ENCODE measurements at regions not wholly inside any gene's neighbourhood (a gene's known extent, or its start where the extent isn't known, plus 50 kb on each side); places are given as distances from the start of the nearest gene placed in this dataset.

GRCh38 chr11:70727899-70728620 is 329.7 kb downstream of the CTTN start:
- POLR2A ChIA-PET = no interaction called here
- CTCF ChIA-PET = no interaction called here
- H3K36me3 Mint-ChIP-seq (ENCODE audit: low read depth) = no peaks in the 10 kb centered on the region
- ATAC-seq (no peak), DNase-seq (no peak)
- no peaks in the 10 kb centered on the region for H3K9me3 Mint-ChIP-seq (ENCODE audit: low read depth)
- intact Hi-C loops (cut with DNase I, micrococcal nuclease) = no loop called here
- no peak overlapping the region for H3K27ac Mint-ChIP-seq
- no peaks in the 10 kb centered on the region for H3K4me1 Mint-ChIP-seq
- H3K27me3 Mint-ChIP-seq = no peaks in the 10 kb centered on the region
- H3K4me3 Mint-ChIP-seq = no peak overlapping the region

GRCh38 chr11:70729949-70730348 is 331.6 kb downstream of the CTTN start:
- no peak for ATAC-seq
- CTCF ChIA-PET = no interaction called here
- POLR2A ChIA-PET = no interaction called here

DNA sequence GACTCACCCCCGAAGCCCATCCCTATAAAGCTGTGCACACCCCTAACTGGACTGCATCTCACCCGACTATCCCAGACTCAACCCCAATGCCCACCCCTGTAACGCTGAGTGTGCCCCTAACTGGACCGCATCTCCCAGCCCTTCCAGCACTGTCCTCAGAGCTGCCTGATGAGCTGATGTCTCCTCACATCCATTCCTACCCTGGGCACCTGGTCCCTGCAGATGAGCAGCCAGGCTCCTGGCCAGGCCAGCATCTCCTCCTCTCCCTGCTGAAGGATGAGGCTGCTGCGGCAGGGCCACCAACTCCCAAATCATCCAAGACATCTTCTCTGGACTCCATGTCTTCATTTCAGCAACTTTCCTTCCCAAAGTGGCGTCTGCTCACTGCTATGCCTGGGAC is 332.1 kb downstream of the CTTN start:
- Mint-ChIP-seq H3K4me3 (no peak overlapping the region), H3K36me3 (ENCODE audit: low read depth) (no peaks in the 10 kb centered on the region), H3K27ac (no peak overlapping the region), H3K4me1 (no peaks in the 10 kb centered on the region), H3K27me3 (no peaks in the 10 kb centered on the region), H3K9me3 (ENCODE audit: low read depth) (no peaks in the 10 kb centered on the region)
- DNase-seq (no peak), ATAC-seq (no peak)
- CTCF ChIA-PET = no interaction called here
- intact Hi-C loops (cut with DNase I, micrococcal nuclease) = no loop called here
- POLR2A ChIA-PET = no interaction called here

More at GRCh38 chr11:70729949-70730348, 331.6 kb downstream of the CTTN start:
- intact Hi-C loops (cut with DNase I, micrococcal nuclease) = no loop called here
- Mint-ChIP-seq H3K9me3 (ENCODE audit: low read depth) (no peaks in the 10 kb centered on the region), H3K4me1 (no peaks in the 10 kb centered on the region), H3K27ac (no peak overlapping the region), H3K27me3 (no peaks in the 10 kb centered on the region), H3K4me3 (no peak overlapping the region), H3K36me3 (ENCODE audit: low read depth) (no peaks in the 10 kb centered on the region)
- no peak for DNase-seq

DNA sequence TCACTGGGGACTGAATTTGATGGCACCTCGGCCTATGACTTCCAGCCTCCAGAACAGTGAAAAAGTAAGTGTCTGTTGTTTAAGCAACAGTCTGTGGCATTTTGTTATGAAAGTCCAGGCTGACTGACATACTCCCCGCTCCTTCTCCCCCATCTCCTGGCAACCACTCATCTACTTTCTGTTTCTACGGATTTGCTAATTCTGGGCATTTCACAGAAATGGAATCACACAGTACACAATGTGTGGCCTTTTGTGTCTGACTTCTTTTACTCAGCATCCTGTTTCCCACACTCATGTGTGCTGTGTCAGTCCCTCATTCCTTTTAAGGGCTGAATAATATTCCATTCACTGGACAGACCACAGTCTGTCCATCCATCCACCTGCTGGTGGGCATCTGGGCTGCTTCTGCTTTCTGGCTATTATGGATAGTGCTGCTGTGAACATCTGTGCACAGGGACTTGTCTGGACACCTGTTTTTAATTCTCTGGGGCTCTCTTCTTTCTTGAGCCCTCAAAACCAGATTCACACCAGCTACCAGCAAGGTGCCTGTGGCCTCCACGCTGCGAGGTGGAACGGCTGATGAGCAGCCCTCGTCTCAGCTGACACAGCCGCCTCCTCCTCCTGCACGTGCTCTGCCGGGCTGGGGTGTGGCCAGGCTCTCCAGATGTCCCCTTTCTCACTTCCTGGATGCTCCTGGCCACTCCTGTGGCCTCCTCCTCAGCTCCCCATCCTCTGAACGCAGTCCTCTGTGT is 333.1 kb downstream of the CTTN start:
- H3K27me3 Mint-ChIP-seq = no peaks in the 10 kb centered on the region
- no peak overlapping the region for H3K27ac Mint-ChIP-seq
- no peak for DNase-seq
- no peak overlapping the region for H3K4me3 Mint-ChIP-seq
- intact Hi-C loops (cut with DNase I, micrococcal nuclease) = no loop called here
- no peaks in the 10 kb centered on the region for H3K4me1 Mint-ChIP-seq
- POLR2A ChIA-PET = no interaction called here
- no peaks in the 10 kb centered on the region for H3K36me3 Mint-ChIP-seq (ENCODE audit: low read depth)
- ATAC-seq = no peak
- CTCF ChIA-PET = no interaction called here
- no peaks in the 10 kb centered on the region for H3K9me3 Mint-ChIP-seq (ENCODE audit: low read depth)

GRCh38 chr11:70732023-70732880 is 333.9 kb downstream of the CTTN start:
- ATAC-seq (no peak), DNase-seq (no peak)
- no peaks in the 10 kb centered on the region for H3K27me3 Mint-ChIP-seq
- ChIA-PET CTCF (no interaction called here), POLR2A (no interaction called here)
- no peaks in the 10 kb centered on the region for H3K9me3 Mint-ChIP-seq (ENCODE audit: low read depth)
- H3K4me1 Mint-ChIP-seq = no peaks in the 10 kb centered on the region
- no peak overlapping the region for H3K27ac Mint-ChIP-seq
- H3K36me3 Mint-ChIP-seq (ENCODE audit: low read depth) = no peaks in the 10 kb centered on the region
- no peak overlapping the region for H3K4me3 Mint-ChIP-seq
- intact Hi-C loops (cut with DNase I, micrococcal nuclease) = no loop called here

- no peaks in the 10 kb centered on the region for H3K36me3 Mint-ChIP-seq (ENCODE audit: low read depth)
- ATAC-seq (no peak), DNase-seq (no peak)
- no peak overlapping the region for H3K27ac Mint-ChIP-seq
- intact Hi-C loops (cut with DNase I, micrococcal nuclease) = no loop called here
- no peaks in the 10 kb centered on the region for H3K4me1 Mint-ChIP-seq
- no peaks in the 10 kb centered on the region for H3K27me3 Mint-ChIP-seq
- POLR2A ChIA-PET = no interaction called here
- H3K4me3 Mint-ChIP-seq = no peak overlapping the region
- no peaks in the 10 kb centered on the region for H3K9me3 Mint-ChIP-seq (ENCODE audit: low read depth)
- CTCF ChIA-PET = no interaction called here
These were observed 334.5 kb downstream of the CTTN start for GRCh38 chr11:70732881-70733196.

GRCh38 chr11:70733327-70734325 is 335.3 kb downstream of the CTTN start:
- intact Hi-C loops (cut with DNase I, micrococcal nuclease) = no loop called here
- Mint-ChIP-seq H3K27ac (no peak overlapping the region), H3K36me3 (ENCODE audit: low read depth) (no peaks in the 10 kb centered on the region), H3K4me3 (no peak overlapping the region), H3K9me3 (ENCODE audit: low read depth) (no peaks in the 10 kb centered on the region), H3K27me3 (no peaks in the 10 kb centered on the region), H3K4me1 (no peaks in the 10 kb centered on the region)
- ChIA-PET CTCF (no interaction called here), POLR2A (no interaction called here)
- no peak for DNase-seq
- ATAC-seq = no peak

DNA sequence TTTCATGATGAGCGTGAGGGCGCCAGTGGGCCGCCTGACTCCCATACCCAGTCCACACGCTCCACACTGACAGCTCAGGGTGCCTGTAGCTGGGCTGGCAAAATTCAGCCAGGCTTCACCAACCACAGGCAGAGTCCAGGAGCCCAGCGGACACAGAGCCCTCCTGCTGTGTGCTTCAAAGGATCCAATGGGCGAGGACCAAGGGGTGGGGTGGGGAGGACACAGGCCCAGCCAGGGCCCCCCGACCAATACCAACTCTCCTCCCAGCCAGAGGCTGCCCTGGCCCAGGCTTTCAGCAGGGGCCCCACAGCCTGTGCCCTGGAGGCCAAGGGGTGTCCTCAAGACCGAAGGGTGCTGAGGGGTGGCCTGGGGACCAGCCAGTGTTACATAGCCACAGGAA is 336.1 kb downstream of the CTTN start:
- H3K4me1 Mint-ChIP-seq = no peaks in the 10 kb centered on the region
- H3K27me3 Mint-ChIP-seq = no peaks in the 10 kb centered on the region
- no peak for DNase-seq
- ChIA-PET POLR2A (no interaction called here), CTCF (no interaction called here)
- no peak for ATAC-seq
- no peak overlapping the region for H3K27ac Mint-ChIP-seq
- no peaks in the 10 kb centered on the region for H3K9me3 Mint-ChIP-seq (ENCODE audit: low read depth)
- no peaks in the 10 kb centered on the region for H3K36me3 Mint-ChIP-seq (ENCODE audit: low read depth)
- H3K4me3 Mint-ChIP-seq = no peak overlapping the region
- intact Hi-C loops (cut with DNase I, micrococcal nuclease) = no loop called here

- H3K27ac Mint-ChIP-seq = no peak overlapping the region
- POLR2A ChIA-PET = no interaction called here
These were observed 336.6 kb downstream of the CTTN start for GRCh38 chr11:70734911-70735310.

GRCh38 chr11:70735976-70736375 is 337.6 kb downstream of the CTTN start:
- no peak overlapping the region for H3K4me3 Mint-ChIP-seq
- ATAC-seq (no peak), DNase-seq (no peak)
- no peaks in the 10 kb centered on the region for H3K36me3 Mint-ChIP-seq (ENCODE audit: low read depth)
- no peaks in the 10 kb centered on the region for H3K4me1 Mint-ChIP-seq
- H3K27ac Mint-ChIP-seq = no peak overlapping the region
- POLR2A ChIA-PET = no interaction called here
- peaks cover 2% of the 10 kb centered on the region for H3K27me3 Mint-ChIP-seq
- intact Hi-C loops (cut with DNase I, micrococcal nuclease) = no loop called here
- CTCF ChIA-PET = no interaction called here
- H3K9me3 Mint-ChIP-seq (ENCODE audit: low read depth) = no peaks in the 10 kb centered on the region

More at GRCh38 chr11:70734911-70735310, 336.6 kb downstream of the CTTN start:
- ATAC-seq = no peak
- intact Hi-C loops (cut with DNase I, micrococcal nuclease) = no loop called here
- no peaks in the 10 kb centered on the region for H3K9me3 Mint-ChIP-seq (ENCODE audit: low read depth)
- no peak overlapping the region for H3K4me3 Mint-ChIP-seq
- no peaks in the 10 kb centered on the region for H3K4me1 Mint-ChIP-seq
- no peak for DNase-seq
- no peaks in the 10 kb centered on the region for H3K36me3 Mint-ChIP-seq (ENCODE audit: low read depth)
- H3K27me3 Mint-ChIP-seq = no peaks in the 10 kb centered on the region
- CTCF ChIA-PET = no interaction called here

GRCh38 chr11:70736461-70736860 is 338.1 kb downstream of the CTTN start:
- ATAC-seq = no peak

More at GRCh38 chr11:70736461-70736860, 338.1 kb downstream of the CTTN start:
- H3K4me3 Mint-ChIP-seq = no peak overlapping the region
- ChIA-PET CTCF (no interaction called here), POLR2A (no interaction called here)
- H3K27me3 Mint-ChIP-seq = peaks cover 4% of the 10 kb centered on the region
- no peaks in the 10 kb centered on the region for H3K9me3 Mint-ChIP-seq (ENCODE audit: low read depth)
- H3K27ac Mint-ChIP-seq = no peak overlapping the region
- no peak for DNase-seq
- intact Hi-C loops (cut with DNase I, micrococcal nuclease) = no loop called here
- H3K36me3 Mint-ChIP-seq (ENCODE audit: low read depth) = no peaks in the 10 kb centered on the region
- no peaks in the 10 kb centered on the region for H3K4me1 Mint-ChIP-seq

Data from activated CD4-positive, alpha-beta T cell treated with anti-CD3 and anti-CD28 coated beads for 36 hours (primary cell).